Tibial nerve (tissue), 3 donors: ENCODE measurements at regions not wholly inside any gene's neighbourhood (a gene's known extent, or its start where the extent isn't known, plus 50 kb on each side); places are given as distances from the start of the nearest gene placed in this dataset.

Experiments used
- CTCF ChIP-seq, 5 experiments: fragments of 200-600 bp in 3 of 5; fragments of 450-650 bp in 2 of 5; sonication (generic) in 3 of 5; IDR thresholded peaks; one replicate each; pipeline ENCODE4 v1.5.1; 2016 to 2019; ENCODE audit warnings: antibody characterized with exemption in 5 of 5, mild to moderate bottlenecking in 3 of 5, moderate library complexity in 2 of 5
- POLR2A ChIP-seq, 2 donors: fragments of 450-650 bp; IDR thresholded peaks; one replicate each; pipeline ENCODE4 v1.6.1; 2017; ENCODE audit warnings: antibody characterized with exemption in 2 of 2, mild to moderate bottlenecking in 2 of 2, moderate library complexity in 2 of 2

GRCh38 chr15:62465173-62465572 is 300.1 kb upstream of the C2CD4B start:
- TF ChIP-seq CTCF (IDR thresholded peaks at IDR 0.05) = no peak
- no peak for TF ChIP-seq POLR2A (IDR thresholded peaks at IDR 0.05)
